GM12874 (cell line): ENCODE measurements at regions not wholly inside any gene's neighbourhood (a gene's known extent, or its start where the extent isn't known, plus 50 kb on each side); places are given as distances from the start of the nearest gene placed in this dataset.

ENCODE experiments used
- TF ChIP-seq, protein P1 (sequence below): IDR thresholded peaks from 2 replicates; pipeline ENCODE4 v1.5.1; 2011; ENCODE audit warnings: low read depth, mild to moderate bottlenecking, control low read depth, low read length, moderate library complexity; ENCODE audit not compliant: insufficient read depth

DNA sequence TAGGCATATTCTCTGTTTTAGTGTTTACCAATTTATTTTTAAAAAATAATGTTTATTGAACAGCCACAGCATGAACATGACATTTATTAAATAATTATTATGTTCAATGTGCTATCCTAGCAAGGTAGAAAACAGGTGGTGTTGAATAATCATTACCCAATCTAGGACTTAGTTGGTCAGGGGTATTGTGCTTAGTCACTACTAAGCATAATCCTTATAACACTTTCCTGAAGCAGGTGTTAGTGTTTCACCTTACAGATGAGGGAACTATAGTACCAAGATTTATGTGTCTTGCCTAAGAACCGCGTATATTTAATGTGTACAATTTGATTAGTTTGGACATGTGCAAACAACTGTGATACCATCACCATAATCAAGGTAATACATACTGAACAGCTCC is 1387.2 kb upstream of the ACO1 start:
- TF ChIP-seq, protein P1, sequence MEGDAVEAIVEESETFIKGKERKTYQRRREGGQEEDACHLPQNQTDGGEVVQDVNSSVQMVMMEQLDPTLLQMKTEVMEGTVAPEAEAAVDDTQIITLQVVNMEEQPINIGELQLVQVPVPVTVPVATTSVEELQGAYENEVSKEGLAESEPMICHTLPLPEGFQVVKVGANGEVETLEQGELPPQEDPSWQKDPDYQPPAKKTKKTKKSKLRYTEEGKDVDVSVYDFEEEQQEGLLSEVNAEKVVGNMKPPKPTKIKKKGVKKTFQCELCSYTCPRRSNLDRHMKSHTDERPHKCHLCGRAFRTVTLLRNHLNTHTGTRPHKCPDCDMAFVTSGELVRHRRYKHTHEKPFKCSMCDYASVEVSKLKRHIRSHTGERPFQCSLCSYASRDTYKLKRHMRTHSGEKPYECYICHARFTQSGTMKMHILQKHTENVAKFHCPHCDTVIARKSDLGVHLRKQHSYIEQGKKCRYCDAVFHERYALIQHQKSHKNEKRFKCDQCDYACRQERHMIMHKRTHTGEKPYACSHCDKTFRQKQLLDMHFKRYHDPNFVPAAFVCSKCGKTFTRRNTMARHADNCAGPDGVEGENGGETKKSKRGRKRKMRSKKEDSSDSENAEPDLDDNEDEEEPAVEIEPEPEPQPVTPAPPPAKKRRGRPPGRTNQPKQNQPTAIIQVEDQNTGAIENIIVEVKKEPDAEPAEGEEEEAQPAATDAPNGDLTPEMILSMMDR = no peak

DNA sequence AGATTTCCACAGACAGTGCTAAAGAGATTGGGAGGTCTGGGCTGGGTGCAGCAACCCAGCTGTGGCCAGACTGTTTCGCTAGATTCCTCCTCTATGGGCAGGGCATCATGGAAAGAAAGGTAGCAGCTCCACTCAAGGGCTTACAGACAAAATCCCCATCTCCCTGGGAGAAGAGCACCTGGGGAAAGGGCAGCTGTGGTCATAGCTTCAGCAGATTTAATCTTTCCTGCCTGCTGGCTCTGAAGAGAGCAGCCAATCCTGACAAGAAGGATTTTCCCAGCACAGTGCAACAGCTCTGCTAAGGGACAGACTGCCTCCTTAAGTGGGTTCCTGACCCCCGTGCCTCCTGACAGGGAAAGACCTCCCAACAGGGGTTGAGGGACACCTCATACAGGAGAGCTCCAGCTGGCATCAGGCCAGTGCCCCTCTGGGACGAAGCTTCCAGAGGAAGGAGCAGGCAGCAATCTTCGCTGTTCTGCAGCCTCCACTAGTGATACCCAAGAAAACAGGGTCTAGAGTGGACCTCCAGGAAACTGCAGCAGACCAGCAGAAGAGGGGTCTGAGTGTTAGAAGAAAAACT is 1379.3 kb upstream of the ACO1 start:
- TF ChIP-seq, protein P1 = no peak

DNA sequence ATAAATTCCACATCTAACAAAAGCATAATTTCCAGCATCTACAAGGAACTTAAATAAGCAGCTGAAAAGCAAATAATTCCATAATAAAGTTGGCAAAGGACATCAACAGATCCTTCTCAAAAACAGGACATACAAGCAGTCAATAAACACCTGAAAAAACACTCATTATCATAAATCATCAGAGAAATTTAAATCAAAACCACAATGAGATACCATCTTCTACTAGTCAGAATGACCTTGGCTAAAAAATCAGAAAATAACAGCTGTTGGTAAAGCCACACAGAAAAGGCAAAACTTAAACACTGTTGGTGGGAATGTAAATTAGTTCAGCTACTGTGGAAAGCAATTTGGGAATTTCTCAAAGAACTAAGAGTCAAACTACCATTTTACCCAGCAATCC is 1371.1 kb upstream of the ACO1 start:
- TF ChIP-seq, protein P1 = no peak

DNA sequence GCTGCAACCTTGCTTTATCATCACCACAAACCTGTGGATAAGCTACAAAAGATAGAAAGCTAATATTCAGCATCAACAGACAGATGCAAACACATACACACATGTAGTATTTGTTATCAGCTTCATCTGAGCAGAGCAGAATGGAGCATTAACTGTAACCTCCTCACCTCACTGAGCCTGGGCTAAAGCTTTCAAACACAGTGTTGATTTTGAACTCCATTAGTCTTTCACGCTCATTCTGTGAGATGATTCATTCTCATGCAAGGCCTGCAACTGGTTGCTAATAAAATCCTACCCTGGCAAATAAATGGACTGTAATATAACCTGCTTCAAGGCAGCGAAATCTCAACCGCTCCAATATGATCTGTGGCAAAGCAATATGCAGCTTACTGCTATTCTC is 1360.6 kb upstream of the ACO1 start:
- TF ChIP-seq, protein P1 = no peak

DNA sequence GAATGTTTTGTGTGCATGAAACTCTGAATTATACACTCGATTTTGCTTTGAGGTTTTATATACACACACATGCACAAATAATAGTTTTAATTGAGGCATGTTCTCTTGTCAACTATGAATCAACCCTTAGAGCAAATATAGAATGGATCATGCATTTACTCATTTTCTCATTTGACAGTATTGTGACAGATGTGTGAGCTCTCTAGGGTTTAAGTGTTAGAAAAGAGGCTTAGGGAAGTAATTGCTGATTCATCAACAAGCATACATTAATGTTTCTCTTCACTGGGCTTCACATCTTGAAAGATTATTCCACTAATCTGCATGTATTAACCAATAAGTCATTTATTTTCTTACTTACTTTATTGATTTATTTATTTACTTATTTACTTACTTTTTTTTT is 1356.8 kb upstream of the ACO1 start:
- TF ChIP-seq, protein P1 = no peak

DNA sequence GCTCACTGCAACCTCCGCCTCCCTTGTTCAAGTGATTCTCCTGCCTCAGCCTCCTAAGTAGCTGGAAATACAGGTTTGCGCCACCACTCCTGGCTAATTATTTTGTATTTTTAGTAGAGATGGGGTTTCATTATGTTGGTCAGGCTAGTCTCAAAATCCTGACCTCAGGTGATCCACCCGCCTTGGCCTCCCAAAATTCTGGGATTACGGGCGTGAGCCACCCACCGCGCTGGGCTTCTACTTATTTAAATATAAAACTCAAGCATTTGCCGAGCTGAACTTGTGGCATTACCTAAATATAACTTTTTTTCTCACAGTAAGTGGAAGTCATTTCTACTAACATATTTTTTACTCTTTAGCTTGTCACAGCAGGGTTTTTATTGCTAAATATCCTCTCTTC is 1356.3 kb upstream of the ACO1 start:
- TF ChIP-seq, protein P1 = no peak

DNA sequence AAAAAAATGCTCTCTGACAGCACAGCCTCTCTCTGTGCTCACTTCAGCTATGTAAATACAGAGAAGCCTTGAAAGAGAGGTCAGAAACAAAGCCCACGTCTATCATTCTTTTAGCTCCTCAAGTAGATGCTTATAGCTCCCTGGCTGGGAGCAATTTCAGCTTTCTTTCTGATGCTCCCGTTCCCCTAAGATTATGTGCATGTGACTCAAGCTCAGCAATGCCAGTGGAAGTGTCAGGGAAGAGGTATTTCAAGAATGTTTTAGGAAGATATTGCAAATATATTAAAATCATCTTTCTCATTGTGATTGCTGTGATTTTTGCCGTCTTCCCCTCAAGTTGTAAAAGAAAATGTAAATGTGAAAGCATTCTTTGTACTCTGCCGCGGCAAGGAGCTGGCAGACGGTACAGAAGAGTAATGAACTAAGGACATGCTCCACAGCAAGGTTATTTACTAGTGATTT is 1353.7 kb upstream of the ACO1 start:
- TF ChIP-seq, protein P1 = no peak
